SK-N-SH treated with all-trans-retinoic acid at 6 μM for 48 hours (cell line): ENCODE measurements at regions not wholly inside any gene's neighbourhood (a gene's known extent, or its start where the extent isn't known, plus 50 kb on each side); places are given as distances from the start of the nearest gene placed in this dataset.

Experiments
- CSDC2 ChIP-seq: fragments of 250-450 bp; sonication (Bioruptor Pico); IDR thresholded peaks from 2 replicates; pipeline ENCODE4 v1.5.0; 2020; ENCODE audit warnings: mild to moderate bottlenecking, moderate library complexity
- ESRRG ChIP-seq: fragments of 250-450 bp; sonication (Bioruptor Pico); IDR thresholded peaks from 2 replicates; pipeline ENCODE4 v1.6.1; 2021; ENCODE audit warnings: mild to moderate bottlenecking
- PATZ1 ChIP-seq: fragments of 250-450 bp; sonication (Bioruptor Pico); IDR thresholded peaks from 2 replicates; pipeline ENCODE4 v1.8.0; 2020; ENCODE audit warnings: mild to moderate bottlenecking, moderate library complexity, borderline replicate concordance

GRCh38 chr4:82136161-82136801 lies 237.5 kb downstream of the HNRNPD start:
- no peak for TF ChIP-seq CSDC2 (CRISPR knock-in tag)
- TF ChIP-seq PATZ1 (CRISPR knock-in tag): no peak
- no peak for TF ChIP-seq ESRRG (CRISPR knock-in tag)
